ENCODE measurements at regions not wholly inside any gene's neighbourhood (a gene's known extent, or its start where the extent isn't known, plus 50 kb on each side); places are given as distances from the start of the nearest gene placed in this dataset.
"Not testable (repeated sequence)": the region's sequence is repeated elsewhere in the genome, so short reads cannot be mapped to it uniquely, and the experiment has no call there.

DNA sequence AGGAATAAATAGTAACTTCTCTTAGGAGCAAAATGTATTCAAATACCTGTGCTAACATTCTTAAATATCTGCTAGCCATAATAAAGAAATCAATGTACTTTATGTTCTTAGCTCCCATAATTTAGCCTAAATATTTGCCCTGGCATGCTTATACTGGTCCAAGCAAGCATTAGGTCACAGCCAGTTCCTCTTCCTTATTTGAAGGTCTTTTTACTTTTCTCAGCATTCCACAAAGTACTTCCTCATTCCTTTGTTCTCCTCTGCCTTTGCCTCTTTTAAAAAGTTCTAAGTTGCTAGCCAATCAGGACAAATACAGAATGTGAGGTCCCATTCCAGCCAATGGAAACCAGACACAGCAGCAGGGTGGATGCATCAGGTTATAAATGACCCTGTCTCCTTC, 102.9 kb upstream of the INTU start:
- in situ Hi-C loops (cut with HindIII; ENCODE audit: low pct_unique_long_range_greater_than_20kb, low sequenced_read_pairs); DNase-seq (ENCODE audit: low read depth): not testable (repeated sequence)

DNA sequence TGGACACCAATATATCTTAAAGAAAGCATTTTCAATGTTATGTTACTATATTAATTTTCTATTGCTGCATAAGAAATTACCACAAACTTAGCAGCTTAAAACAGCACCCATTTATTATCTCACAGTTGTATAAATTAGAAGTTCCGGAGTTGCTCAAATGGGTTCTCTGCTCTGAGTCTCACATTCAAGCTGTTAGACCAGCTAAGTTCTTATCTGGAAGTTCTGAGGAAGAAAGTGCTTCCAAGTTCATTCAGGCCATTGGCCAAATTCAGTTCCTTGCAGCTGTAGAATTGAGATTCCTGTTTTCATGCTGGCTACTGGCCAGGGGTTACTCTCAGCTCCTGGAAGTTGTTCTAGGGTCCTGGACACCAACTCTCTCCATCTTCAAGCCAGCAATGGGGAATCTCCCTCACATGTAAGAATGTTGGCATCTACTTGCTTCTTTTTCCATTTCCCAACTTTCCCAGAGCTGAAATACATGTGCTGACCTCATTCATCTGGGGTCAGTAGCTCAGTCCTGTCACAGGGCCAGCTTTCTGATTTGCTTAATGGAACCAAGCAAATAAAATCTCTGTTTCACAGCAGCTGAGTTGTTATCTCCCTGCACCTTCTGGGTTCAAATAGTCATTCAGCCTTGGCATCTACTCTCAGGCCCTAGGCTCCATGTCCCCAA, 99.6 kb upstream of the INTU start:
- in situ Hi-C loops (cut with HindIII; ENCODE audit: low pct_unique_long_range_greater_than_20kb, low sequenced_read_pairs), result no loop called here
- DNase-seq (ENCODE audit: low read depth), result no peak

DNA sequence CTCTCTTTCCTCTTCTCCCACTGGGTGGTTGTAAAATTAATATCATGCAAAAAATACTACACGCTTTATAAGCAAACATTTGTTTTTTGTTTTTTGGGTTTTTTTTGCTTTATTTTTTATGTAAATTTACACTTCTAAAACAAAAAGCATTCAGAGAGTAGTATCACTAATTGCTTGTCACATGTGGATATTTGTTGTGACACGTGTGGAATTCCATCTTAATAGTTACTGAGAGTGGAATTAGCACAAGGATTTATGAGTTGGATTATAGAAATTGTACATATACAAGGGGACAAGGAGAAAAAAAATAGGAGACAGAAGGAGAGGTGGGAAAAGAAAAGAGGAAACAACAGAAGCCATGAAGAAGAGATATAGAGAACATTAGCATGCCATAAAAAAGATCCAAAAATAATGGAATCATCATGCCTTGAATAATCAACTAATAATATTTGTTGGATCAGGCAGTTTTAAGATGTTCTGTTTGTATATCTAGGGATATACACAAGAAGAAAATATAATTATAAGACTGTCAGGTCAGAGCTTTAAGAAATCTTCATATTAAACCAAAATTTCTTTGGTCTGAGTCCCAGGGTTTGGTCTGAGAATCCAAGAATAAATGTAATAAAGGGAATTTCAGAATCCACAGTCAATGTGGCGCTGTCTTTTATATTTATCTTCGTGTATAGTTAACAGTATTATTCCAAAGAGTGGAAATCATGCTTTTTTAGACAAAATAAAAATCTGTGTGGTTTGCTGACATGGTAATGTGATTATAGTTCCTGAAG, 98.5 kb upstream of the INTU start:
- no peak for DNase-seq (ENCODE audit: low read depth)
- in situ Hi-C loops (cut with HindIII; ENCODE audit: low pct_unique_long_range_greater_than_20kb, low sequenced_read_pairs), result no loop called here

DNA sequence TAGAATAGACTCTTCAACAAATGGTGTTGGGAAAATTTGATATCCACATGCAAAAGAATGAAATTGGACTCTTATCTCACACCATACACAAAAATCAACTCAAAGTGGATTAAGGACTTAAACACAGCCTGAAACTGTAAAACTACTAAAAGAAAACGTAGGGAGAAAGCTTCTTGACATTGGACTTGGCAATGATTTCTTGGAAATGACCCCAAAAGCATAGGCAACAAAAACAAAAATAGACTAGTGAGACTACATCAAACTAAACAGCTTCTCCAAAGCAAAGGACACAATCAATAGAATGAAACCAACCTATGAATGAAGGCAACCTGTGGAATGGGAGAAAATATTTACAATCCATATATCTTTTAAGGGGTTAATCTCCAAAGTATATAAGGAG, 94.7 kb upstream of the INTU start:
- in situ Hi-C loops (cut with HindIII; ENCODE audit: low pct_unique_long_range_greater_than_20kb, low sequenced_read_pairs), result no loop called here
- DNase-seq (ENCODE audit: low read depth), result no peak

DNA sequence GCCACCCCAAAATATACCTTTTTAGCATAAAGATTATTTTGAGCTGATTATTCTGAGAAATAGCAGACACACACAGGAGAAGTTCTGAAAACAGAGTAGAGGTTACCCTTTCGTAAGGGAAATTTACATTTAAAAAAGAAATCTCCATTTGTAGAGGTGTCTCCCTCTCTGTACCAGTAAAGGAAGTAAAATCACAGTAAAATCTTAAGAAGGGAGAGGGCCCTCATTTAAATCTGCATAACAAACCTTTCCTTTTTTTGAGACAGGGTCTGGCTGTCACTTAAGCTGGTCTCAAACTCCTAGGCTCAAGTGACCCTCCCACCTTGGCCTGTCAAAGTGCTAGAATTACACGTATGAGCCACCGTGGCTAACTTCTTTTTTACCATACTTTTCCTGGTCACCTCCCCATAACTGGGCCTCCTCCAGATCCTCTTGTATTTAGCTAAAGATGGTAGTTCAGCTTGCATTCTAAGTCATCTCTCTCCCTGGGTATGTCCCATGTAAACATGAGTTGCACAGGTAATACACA, 92.2 kb upstream of the INTU start:
- in situ Hi-C loops (cut with HindIII; ENCODE audit: low pct_unique_long_range_greater_than_20kb, low sequenced_read_pairs), result no loop called here
- no peak for DNase-seq (ENCODE audit: low read depth)

DNA sequence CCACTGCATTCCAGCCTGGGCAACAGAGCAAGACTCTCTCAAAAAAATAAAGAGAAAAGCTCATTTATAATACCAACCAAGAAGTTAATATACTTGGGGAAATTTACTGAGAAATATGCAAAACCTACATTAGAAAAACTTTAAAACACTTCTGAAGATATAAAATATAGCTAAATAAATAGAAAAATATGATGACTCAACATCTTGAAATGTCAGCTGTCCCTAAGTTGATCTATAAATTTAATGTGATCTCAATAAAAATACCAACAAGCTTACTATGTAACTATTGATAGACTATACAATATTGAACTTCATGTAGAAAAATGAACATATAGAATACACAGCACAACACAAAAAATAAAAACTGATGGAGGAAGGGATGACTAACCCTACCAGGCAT, 87.5 kb upstream of the INTU start:
- DNase-seq (ENCODE audit: low read depth), result no peak
- in situ Hi-C loops (cut with HindIII; ENCODE audit: low pct_unique_long_range_greater_than_20kb, low sequenced_read_pairs), result no loop called here

DNA sequence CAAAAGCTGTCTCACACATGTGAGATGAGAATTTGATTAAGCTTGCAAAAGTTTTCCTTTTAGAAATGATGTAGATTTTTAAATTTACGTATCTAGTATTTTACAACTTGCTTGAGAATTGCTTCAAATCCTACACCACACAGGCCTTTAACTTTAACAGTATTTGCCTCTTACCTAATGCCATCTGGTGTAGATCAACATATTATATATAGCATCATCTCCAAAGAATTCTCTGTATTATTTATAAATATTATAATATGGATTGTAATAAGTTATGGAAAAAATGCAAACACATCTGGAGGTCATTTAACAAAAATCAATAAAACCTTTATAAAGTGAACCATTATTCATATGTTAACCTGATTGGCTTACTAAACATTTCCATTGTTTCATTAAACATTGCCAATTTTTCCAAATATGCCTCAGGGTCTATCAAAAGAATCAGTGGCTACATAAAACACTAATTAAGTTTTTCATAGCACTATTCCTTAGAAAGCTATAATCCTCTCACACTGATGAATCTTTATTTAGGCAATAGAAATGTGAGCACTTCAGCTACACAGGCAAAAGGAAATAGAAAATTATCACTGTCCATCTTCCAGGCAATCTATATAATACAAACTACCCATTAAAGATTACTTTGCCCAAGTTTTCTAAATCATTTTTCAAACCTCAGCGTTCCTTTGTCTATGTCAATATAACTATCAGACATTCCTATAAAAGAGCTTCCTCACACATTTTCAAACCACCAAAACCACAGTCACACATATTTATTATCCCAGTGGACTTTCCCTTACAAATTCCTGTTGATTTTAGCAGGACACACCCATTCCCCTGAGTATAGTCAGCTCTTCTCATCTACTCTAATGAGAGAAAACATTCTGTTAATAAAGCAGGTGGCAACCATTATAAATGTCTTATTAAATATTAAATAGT, 83.5 kb upstream of the INTU start:
- in situ Hi-C loops (cut with HindIII; ENCODE audit: low pct_unique_long_range_greater_than_20kb, low sequenced_read_pairs), result no loop called here
- peak; percentile 27 for DNase-seq (ENCODE audit: low read depth)

DNA sequence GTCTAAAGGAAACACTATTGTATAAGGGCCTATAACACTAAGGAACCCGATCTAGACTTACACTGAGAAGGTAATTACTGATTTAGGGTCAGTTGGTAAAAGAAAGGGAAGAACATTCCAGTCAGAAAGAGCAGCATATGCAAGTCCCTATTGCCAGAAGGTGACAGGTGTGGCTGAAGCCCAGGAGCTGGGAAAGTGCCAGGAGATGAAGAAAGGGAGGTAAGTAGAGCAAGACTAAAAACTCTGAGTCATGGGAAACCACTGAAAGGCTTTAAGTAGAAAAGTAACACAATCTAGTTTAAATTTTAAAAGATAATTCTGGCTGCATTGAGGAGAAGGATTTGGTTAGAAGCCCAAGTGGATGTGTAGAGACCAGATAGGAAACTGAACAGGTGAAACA, 77.7 kb upstream of the INTU start:
- in situ Hi-C loops (cut with HindIII; ENCODE audit: low pct_unique_long_range_greater_than_20kb, low sequenced_read_pairs), result no loop called here
- no peak for DNase-seq (ENCODE audit: low read depth)

DNA sequence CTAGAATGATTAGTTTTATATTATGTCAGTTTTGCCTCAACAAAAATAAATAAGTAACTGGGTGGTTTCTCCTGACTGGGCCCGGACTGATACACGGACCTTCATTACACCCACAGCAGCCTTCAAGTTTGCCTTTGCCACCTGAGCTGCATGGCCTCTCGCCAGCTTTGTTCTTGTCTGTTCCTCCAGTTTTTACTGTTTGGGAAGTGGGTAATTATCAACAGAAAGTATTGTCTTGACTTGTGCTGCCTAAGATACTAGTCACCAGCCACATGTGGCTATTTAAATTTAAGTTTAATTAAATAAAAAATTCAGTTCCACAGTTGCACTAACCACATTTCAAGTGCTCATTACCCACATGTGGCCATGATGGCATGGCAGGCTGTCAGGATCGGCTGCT, 74.7 kb upstream of the INTU start:
- DNase-seq (ENCODE audit: low read depth), result no peak

DNA sequence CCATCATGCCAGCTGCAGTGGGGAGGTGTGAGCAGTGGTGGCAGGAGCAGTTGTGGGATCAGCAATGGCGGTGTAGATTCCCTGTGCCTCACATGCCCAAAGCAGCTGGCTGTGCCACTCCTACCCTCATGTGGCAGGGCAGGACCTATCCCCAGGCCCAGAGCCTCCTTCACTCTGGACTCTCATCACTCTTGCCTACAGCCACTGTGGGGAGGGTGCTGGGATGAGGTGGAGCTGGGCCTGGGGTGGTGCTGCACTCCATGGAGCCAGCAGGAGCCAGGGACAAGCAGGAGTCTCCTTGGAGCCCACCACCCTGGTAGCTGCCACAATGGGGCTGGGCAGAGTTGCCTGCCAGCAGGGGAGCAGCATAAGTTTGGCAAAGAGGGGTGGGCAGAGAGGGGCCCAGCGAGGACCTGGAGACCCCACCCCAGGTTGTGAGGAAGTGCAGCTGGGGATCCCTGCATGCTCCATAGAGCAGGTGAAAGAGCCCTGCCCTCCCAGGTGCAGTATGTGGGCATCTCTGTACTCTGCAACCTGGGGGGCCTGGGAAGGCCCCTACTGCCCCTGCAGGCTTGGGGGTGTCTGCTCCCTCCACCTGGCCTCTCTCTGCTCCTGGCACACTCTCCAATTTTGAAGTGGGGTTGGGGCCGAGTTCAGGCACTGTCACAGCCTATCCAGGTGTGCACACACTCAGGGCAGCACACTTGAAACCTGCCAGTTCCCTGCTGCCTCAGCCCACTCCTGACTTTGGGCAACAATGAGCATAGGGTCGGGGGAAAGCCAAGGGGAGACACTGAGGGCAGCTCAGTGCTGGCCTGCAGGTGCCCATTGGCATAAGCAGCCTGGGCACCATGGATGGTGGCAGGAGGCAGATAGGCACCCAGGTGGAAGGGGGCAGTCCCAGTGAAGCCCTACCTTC, 74.0 kb upstream of the INTU start:
- in situ Hi-C loops (cut with HindIII; ENCODE audit: low pct_unique_long_range_greater_than_20kb, low sequenced_read_pairs), result no loop called here

More for the DNA sequence above, 74.7 kb upstream of the INTU start:
- in situ Hi-C loops (cut with HindIII; ENCODE audit: low pct_unique_long_range_greater_than_20kb, low sequenced_read_pairs), result no loop called here

DNA sequence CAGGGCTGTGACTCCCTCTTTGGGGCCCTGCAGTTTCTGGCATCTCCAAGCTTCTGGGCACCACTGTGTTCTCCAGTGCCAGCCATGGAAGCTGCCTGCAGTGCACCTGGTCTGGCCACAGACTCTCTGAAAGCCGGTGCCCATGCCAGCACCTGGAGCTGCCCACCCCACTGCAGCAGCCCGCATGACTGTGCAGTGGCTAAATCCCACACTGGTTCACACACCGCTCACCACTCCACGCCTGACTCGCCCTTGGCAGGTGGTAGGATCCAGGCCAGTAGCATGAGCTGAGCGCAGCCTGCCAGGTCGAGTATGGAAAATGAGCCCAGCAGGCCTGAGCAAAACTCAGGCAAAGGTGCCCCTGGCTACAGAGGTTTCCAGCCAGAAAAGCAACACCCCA, 72.8 kb upstream of the INTU start:
- in situ Hi-C loops (cut with HindIII; ENCODE audit: low pct_unique_long_range_greater_than_20kb, low sequenced_read_pairs), result no loop called here

More for the DNA sequence above, 74.0 kb upstream of the INTU start:
- no peak for DNase-seq (ENCODE audit: low read depth)

DNA sequence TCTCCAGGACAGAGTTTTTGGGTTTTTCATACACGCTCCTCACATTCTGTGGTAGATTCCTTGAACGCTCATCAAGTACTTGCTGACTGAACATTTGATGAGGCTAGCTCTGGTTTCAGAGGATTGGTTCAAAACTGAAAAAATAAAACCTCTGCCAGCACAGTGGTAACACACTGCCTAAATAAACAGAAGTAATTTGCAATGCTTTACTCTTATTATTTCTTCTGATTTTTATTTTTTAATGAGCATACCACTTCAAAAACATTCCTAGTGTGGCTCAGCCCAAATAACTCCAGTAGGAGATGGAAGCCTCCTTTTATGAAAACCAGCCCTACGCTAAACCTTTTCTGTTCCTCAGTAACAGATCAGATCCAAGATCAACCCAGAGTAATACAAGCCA, 72.0 kb upstream of the INTU start:
- no peak for DNase-seq (ENCODE audit: low read depth)
- in situ Hi-C loops (cut with HindIII; ENCODE audit: low pct_unique_long_range_greater_than_20kb, low sequenced_read_pairs), result no loop called here

More for the DNA sequence above, 72.8 kb upstream of the INTU start:
- no peak for DNase-seq (ENCODE audit: low read depth)

DNA sequence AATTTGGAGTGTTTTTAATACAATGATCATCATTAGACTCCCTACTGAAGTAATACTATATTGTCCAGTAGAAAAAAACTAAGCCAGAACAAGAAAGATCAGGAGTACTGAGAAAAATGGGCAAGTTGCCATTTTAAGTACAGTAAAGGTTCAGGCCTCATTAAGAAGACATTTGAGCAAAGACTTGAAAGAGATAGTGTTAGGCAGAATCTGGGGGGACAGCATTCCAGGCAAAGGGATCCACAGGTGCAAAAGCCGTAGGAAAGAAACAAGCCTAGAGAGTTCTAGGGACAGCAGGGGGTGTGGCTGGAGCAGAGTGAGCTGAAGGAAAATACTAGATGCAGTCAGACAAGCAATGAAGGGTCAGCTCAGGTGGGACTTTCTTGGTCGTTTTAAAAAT, 58.1 kb upstream of the INTU start:
- DNase-seq (ENCODE audit: low read depth), result no peak
- in situ Hi-C loops (cut with HindIII; ENCODE audit: low pct_unique_long_range_greater_than_20kb, low sequenced_read_pairs), result no loop called here

DNA sequence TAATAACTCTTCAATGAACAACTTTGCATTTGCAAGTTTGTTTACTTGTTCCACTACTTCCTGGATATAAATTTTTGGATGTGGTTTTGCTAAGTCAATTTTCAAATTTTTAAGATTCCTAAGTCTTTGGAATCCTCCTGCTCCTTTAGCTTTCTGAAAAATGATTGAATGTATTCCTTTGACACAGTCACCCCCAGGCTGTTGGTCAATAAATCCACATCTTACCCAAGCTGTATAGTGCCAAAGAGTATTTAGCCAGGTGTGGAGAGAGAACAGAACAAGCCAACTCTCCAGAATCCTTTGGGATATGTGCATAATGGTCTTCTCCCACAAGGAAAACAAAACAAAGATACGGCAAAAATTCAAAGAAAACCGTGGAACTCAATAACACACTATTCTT, 56.9 kb upstream of the INTU start:
- no peak for DNase-seq (ENCODE audit: low read depth)
- in situ Hi-C loops (cut with HindIII; ENCODE audit: low pct_unique_long_range_greater_than_20kb, low sequenced_read_pairs), result no loop called here

DNA sequence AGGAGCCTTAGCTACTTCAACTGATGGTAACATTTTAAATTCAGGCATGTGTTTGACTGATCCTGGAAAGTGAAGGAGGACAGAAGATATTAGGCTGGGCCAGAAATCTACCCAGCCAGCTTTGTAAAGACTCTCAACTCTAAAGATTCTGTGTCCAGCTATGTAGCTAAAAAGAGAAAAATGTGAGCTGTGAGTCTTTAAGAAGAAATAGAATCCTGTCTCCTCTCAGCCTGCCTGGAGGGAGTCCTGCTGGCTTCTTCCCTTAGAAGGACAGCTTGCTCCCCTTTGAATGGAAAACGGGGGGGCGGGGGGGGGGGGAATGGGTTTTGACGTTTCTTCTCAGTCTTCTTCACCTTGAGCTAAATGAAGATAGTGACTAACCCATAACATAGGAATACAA, 54.3 kb upstream of the INTU start:
- DNase-seq (ENCODE audit: low read depth), result no peak
- in situ Hi-C loops (cut with HindIII; ENCODE audit: low pct_unique_long_range_greater_than_20kb, low sequenced_read_pairs), result no loop called here

DNA sequence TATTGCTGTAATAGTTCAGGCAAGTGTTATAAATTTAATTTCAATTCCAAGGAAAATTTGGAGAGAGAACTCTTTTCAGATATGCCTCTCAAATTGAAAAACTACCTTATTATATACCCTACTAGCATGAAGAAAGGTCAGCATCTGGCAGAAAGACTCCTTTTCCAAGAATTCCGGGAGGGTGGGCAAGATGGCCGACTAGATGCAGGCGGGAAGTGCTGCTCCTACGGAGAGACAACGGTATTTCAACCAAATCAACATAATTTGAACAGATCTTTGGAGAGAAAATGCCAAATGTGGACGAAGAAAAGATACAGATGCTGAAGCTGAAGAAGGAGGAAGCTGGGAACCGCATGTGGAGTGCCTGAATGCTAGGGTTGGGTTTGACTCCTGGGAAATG, 53.8 kb upstream of the INTU start:
- in situ Hi-C loops (cut with HindIII; ENCODE audit: low pct_unique_long_range_greater_than_20kb, low sequenced_read_pairs), result no loop called here
- no peak for DNase-seq (ENCODE audit: low read depth)

DNA sequence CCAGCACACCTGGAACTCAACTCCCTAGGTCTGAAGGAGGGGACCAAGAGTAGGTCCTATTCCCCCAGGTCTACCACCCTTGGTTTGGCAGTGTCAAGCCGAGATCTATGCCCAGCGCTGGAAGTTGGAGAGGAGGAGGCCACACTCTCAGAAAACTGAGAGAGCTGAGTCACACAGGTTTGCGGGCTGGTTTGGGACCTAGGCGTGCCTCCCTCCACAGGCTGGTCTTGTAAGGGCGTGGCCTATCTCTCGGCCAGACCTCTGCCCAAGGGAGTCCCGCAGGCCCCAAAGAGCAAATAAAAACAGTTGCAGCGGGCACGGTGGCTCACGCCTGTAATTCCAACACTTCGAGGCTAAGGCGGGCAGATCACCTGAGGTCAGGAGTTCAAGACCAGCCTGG, 52.9 kb upstream of the INTU start:
- in situ Hi-C loops (cut with HindIII; ENCODE audit: low pct_unique_long_range_greater_than_20kb, low sequenced_read_pairs), result no loop called here
- DNase-seq (ENCODE audit: low read depth), result no peak

DNA sequence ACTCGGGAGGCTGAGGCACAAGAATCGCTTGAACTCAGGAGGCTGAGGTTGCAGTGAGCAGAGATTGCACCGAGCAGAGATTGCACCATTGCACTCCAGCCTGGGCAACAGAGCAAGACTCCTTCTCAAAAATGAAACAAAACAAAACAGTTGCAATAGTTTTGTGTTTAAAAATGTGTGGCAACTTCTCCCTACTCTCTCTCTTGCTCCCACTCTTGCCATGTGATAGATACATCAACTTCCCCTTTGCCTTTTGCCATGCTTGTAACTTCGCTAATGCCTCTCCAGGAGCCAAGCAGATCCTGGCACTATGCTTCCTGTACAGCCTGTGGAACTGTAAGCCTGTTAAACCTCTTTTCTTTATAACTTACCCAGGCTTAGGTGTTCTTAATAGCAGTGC, 52.5 kb upstream of the INTU start:
- in situ Hi-C loops (cut with HindIII; ENCODE audit: low pct_unique_long_range_greater_than_20kb, low sequenced_read_pairs), result no loop called here
- no peak for DNase-seq (ENCODE audit: low read depth)

Measured in Caki2 (cell line).